ENCODE measurements at regions not wholly inside any gene's neighbourhood (a gene's known extent, or its start where the extent isn't known, plus 50 kb on each side); places are given as distances from the start of the nearest gene placed in this dataset.

DNA sequence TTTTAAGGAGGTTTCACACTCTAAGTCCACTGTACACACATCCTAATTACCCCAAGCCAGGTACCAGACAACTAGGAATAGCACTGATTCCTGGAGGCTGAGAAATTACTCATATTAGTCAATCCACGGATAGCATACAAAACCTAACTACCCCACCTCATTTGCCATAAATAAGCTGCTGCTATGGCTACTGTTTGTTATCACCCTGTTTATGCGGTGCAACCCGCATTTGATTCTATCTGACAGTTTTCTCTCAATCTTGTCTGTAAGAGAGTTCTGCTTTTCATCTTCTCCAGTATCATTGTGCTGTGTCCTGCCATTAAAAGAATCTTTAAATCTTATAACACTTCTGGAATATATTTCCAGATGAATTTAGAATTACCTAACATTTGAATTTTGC is 1496.5 kb downstream of the PLA2G4A start:
- TF ChIP-seq, protein P1, sequence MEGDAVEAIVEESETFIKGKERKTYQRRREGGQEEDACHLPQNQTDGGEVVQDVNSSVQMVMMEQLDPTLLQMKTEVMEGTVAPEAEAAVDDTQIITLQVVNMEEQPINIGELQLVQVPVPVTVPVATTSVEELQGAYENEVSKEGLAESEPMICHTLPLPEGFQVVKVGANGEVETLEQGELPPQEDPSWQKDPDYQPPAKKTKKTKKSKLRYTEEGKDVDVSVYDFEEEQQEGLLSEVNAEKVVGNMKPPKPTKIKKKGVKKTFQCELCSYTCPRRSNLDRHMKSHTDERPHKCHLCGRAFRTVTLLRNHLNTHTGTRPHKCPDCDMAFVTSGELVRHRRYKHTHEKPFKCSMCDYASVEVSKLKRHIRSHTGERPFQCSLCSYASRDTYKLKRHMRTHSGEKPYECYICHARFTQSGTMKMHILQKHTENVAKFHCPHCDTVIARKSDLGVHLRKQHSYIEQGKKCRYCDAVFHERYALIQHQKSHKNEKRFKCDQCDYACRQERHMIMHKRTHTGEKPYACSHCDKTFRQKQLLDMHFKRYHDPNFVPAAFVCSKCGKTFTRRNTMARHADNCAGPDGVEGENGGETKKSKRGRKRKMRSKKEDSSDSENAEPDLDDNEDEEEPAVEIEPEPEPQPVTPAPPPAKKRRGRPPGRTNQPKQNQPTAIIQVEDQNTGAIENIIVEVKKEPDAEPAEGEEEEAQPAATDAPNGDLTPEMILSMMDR (IDR thresholded peaks at IDR 0.05; ENCODE audit: low read depth, low read length), result no peak
- DNase-seq (ENCODE audit: low read depth, low spot score), result no peak
- in situ Hi-C loops (cut with HindIII; ENCODE audit: low sequenced_read_pairs), result no loop called here
- no peak overlapping the region for H3K4me3 ChIP-seq (ENCODE audit: low read depth, low read length)

DNA sequence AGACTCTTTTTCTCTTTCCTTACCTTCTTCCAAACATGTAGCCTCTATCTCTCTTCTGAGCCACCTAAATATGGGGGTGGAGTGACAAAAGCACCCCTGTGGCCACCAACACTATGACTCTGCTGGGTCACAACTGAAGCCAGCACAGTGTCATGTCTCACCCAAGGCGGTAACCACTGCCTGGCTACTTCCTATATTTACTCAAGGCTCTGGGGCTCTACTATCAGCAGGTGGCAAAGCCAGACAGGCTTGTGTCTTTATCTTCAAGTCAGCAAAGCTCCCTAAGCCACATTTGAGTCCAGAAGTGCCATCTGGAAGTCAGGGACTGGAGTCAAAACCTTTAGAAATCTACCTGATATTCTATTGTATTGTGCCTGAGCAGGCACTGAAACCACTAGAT is 1515.2 kb downstream of the PLA2G4A start:
- TF ChIP-seq, protein P1 (IDR thresholded peaks at IDR 0.05; ENCODE audit: low read depth, low read length), result no peak
- no peak for DNase-seq (ENCODE audit: low read depth, low spot score)
- no peak overlapping the region for H3K4me3 ChIP-seq (ENCODE audit: low read depth, low read length)
- in situ Hi-C loops (cut with HindIII; ENCODE audit: low sequenced_read_pairs), result no loop called here

DNA sequence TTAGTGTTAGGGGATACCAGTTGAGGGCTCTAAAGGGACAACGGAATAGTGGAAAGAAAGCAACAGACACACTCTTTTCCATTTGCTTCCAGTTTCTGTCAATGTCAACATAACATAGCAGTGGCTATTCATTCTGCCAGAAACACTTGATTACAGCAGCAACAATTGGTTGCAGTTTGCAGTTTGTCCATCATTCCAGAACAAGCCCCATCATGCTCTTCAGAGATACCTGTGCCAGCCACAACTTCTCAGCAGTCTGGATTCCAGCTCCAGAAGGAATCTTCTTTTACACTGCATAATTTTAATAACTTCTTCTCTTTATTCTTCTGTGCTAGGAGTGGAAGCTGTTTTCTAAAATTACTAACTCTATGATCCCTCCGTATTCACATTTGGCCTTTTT is 1521.4 kb downstream of the PLA2G4A start:
- in situ Hi-C loops (cut with HindIII; ENCODE audit: low sequenced_read_pairs), result no loop called here
- H3K4me3 ChIP-seq (ENCODE audit: low read depth, low read length), result no peak overlapping the region
- DNase-seq (ENCODE audit: low read depth, low spot score), result no peak
- TF ChIP-seq, protein P1 (IDR thresholded peaks at IDR 0.05; ENCODE audit: low read depth, low read length), result no peak

DNA sequence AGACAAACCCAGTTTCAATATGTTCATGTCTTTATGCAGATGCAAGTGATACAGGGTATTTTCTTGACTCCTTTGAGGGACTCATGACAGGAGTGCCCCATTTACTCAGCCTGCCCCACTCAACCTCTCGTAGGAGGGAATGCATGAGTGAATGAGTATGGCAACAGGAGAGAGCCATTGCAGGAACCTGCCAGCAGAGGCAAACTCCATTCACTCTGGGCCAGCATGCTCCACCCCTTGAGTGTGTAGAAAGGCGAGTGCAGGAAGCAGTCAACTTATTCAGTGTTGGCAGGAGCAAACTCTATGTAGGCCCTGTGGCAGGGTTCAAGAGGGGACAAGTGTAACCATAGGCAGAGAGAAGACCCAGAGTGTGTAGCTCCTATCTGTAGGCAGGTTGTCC is 1526.3 kb downstream of the PLA2G4A start:
- no peak for DNase-seq (ENCODE audit: low read depth, low spot score)
- no peak overlapping the region for H3K4me3 ChIP-seq (ENCODE audit: low read depth, low read length)
- in situ Hi-C loops (cut with HindIII; ENCODE audit: low sequenced_read_pairs), result no loop called here
- TF ChIP-seq, protein P1 (IDR thresholded peaks at IDR 0.05; ENCODE audit: low read depth, low read length), result no peak

DNA sequence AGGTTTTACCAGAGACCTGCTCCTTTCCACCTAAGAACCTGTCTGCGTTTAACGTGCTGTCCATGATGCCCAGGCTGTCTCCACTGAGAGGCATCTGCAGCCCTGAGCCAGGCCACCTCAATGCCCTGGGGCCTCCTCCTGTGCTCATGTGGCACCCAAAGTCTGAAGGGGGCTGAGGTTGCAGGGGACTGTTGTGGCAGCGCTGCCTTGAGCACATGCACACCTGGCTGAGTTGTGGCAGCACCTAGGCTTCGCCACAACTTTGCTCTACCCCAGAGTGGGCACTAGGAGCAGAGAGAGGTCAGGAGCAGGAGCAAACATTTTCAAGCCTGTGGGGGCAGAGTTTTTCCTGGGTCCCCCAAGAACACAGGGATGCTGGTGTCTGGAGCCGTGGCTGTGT is 1527.1 kb downstream of the PLA2G4A start:
- DNase-seq (ENCODE audit: low read depth, low spot score), result no peak
- in situ Hi-C loops (cut with HindIII; ENCODE audit: low sequenced_read_pairs), result no loop called here
- H3K4me3 ChIP-seq (ENCODE audit: low read depth, low read length), result no peak overlapping the region
- TF ChIP-seq, protein P1 (IDR thresholded peaks at IDR 0.05; ENCODE audit: low read depth, low read length), result no peak

DNA sequence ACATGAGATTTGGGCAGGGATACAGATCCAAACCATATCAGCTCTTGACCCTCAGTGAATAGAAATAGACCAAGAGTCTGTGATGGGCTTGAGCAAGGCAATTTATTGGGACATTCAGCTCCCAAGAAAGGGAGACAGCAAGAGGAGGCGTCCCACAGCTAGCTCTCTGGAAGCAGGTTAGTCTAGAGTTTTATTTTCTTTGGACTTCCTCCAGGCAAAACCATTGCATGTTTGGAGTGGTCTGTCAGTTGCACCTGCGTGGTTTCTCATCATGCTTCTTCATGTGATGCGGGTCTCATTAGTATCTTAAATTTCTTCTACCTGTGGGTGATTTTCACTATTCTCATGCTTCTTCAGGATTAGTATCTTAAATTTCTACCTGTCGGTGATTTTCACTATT is 1530.6 kb downstream of the PLA2G4A start:
- in situ Hi-C loops (cut with HindIII; ENCODE audit: low sequenced_read_pairs), result no loop called here
- no peak for DNase-seq (ENCODE audit: low read depth, low spot score)
- TF ChIP-seq, protein P1 (IDR thresholded peaks at IDR 0.05; ENCODE audit: low read depth, low read length), result no peak
- no peak overlapping the region for H3K4me3 ChIP-seq (ENCODE audit: low read depth, low read length)

DNA sequence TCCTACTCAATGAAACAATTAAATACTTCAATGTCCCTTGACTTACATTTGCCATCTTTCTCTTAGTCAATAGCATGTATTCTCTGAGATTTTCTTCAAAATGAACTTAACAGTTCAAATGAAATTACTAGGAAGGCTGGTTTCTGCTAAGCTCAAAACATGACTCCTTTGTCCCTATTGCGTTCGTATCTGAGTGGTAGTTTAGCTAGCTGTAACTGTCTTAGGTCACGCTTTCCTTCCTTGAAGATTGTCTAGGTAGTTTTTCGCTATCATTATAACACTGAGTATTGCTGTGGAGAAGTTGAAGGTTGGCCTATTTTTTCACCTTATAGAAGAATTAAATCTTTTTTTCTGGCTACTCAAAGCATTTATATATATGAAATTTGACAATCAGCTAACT is 1535.2 kb downstream of the PLA2G4A start:
- in situ Hi-C loops (cut with HindIII; ENCODE audit: low sequenced_read_pairs), result no loop called here
- TF ChIP-seq, protein P1 (IDR thresholded peaks at IDR 0.05; ENCODE audit: low read depth, low read length), result no peak
- no peak overlapping the region for H3K4me3 ChIP-seq (ENCODE audit: low read depth, low read length)
- no peak for DNase-seq (ENCODE audit: low read depth, low spot score)

All from astrocyte of the spinal cord (primary cell).